Right lung (tissue), 2 donors: ENCODE measurements at regions not wholly inside any gene's neighbourhood (a gene's known extent, or its start where the extent isn't known, plus 50 kb on each side); places are given as distances from the start of the nearest gene placed in this dataset.
"Not testable (repeated sequence)": the region's sequence is repeated elsewhere in the genome, so short reads cannot be mapped to it uniquely, and the experiment has no call there.

Experiments
- DNase-seq, 2 donors: peaks; one replicate each; pipeline ENCODE4 v3.0.0-alpha.2; 2013

DNA sequence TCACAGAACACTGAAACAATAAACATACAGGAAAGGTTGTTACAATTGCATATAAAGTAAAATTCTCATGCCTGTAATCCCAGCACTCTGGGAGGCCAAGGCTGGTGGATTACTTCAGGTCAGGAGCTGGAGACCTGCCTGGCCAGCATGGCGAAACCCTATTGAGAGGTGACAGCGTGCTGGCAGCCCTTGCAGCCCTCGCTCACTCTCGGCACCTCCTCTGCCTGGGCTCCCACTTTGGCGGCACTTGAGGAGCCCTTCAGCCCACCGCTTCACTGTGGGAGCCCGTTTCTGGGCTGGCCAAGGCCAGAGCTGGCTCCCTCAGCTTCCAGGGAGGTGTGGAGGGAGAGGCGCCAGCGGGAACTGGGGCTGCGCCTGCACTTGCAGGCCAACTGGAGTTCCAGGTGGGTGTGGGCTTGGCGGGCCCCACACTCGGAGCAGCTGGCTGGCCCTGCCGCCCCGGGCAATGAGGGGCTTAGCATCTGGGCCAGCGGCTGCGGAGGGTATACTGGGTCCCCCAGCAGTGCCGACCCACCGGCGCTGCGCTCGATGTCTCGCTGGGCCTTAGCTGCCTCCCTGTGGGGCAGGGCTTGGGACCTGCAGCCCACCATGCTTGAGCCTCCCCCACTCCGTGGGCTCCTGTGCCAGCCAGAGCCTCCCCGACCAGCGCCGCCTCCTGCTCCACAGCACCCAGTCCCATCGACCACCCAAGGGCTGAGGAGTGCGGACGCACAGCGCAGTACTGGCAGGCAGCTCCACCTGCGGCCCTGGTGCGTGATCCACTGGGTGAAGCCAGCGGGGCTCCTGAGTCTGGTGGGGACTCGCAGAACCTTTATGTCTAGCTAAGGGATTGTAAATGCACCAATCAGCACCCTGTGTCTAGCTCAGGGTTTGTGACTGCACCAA is 51.5 kb upstream of the MBNL1 start:
- not testable (repeated sequence) for DNase-seq

DNA sequence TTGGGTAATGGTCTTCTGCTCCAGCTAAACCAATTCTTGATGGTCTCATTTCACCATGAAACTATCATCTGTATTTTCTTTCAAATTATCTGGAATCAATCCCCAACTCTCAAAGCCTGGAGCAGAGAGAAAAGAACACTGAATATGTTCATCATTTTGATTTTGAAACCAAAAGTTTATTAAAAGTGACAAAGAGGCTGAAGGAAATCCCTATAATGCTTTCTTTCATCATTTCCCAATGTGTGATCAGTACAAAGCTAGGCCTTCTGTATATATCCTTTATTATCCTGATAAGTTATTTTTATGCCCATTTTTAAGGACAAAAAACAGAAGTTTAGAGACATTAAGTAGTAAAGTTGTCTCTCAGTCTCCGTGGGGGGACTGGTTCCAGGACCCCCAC is 50.1 kb upstream of the MBNL1 start:
- DNase-seq: no peak
